VCaP (cell line): ENCODE measurements at regions not wholly inside any gene's neighbourhood (a gene's known extent, or its start where the extent isn't known, plus 50 kb on each side); places are given as distances from the start of the nearest gene placed in this dataset.

ENCODE experiments used
- H3K27ac ChIP-seq: fragments of 450-650 bp; 2 replicates; pipeline ENCODE4 v1.5.1; 2017
- CTCF ChIP-seq: fragments of 450-650 bp; conservative IDR thresholded peaks from 2 replicates; pipeline ENCODE4 v1.5.1; 2017; ENCODE audit warnings: mild to moderate bottlenecking, moderate library complexity

- TF ChIP-seq CTCF: no peak
Measured at GRCh38 chr11:11163236-11163635, 189.8 kb downstream of the CSNK2A3 start.

GRCh38 chr11:11157185-11157584 is 195.9 kb downstream of the CSNK2A3 start:
- no peak overlapping the region for H3K27ac ChIP-seq
- TF ChIP-seq CTCF: peak; percentile 38

More at GRCh38 chr11:11163236-11163635, 189.8 kb downstream of the CSNK2A3 start:
- H3K27ac ChIP-seq: no peak overlapping the region

- H3K27ac ChIP-seq: no peak overlapping the region
- peak; percentile 45; the same call in 1 of the 2 replicates for TF ChIP-seq CTCF
Measured at GRCh38 chr11:11155962-11156815, 196.9 kb downstream of the CSNK2A3 start.

GRCh38 chr11:11152877-11153276 is 200.2 kb downstream of the CSNK2A3 start:
- no peak for TF ChIP-seq CTCF
- no peak overlapping the region for H3K27ac ChIP-seq

GRCh38 chr11:11149671-11150459 is 203.2 kb downstream of the CSNK2A3 start:
- H3K27ac ChIP-seq: no peak overlapping the region
- no peak for TF ChIP-seq CTCF

GRCh38 chr11:11148596-11148995 is 204.5 kb downstream of the CSNK2A3 start:
- TF ChIP-seq CTCF: no peak
- no peak overlapping the region for H3K27ac ChIP-seq

GRCh38 chr11:11148104-11148509 is 204.9 kb downstream of the CSNK2A3 start:
- no peak overlapping the region for H3K27ac ChIP-seq
- TF ChIP-seq CTCF: no peak
